A673 (cell line): ENCODE measurements at regions not wholly inside any gene's neighbourhood (a gene's known extent, or its start where the extent isn't known, plus 50 kb on each side); places are given as distances from the start of the nearest gene placed in this dataset.

Source experiments
- CTCF ChIP-seq: fragments of 300-800, 200-600 bp; sonication (generic); conservative IDR thresholded peaks from 2 replicates; pipeline ENCODE4 v1.5.1; 2017; ENCODE audit warnings: low read depth, mild to moderate bottlenecking, antibody characterized with exemption, low read length, moderate library complexity, mixed read lengths
- EZH2 ChIP-seq: fragments of 200-600 bp; sonication (generic); IDR thresholded peaks from 2 replicates; pipeline ENCODE4 v1.6.1; 2017; ENCODE audit warnings: borderline replicate concordance, low read depth, mild to moderate bottlenecking, mixed read lengths, antibody characterized with exemption, low read length; ENCODE audit not compliant: poor library complexity, severe bottlenecking

- TF ChIP-seq CTCF (no peak), EZH2 (no peak)
These were observed 72.0 kb downstream of the VPREB1 start for GRCh38 chr22:22316589-22316988.
